Heart right ventricle (tissue), 16 donors: ENCODE measurements at regions not wholly inside any gene's neighbourhood (a gene's known extent, or its start where the extent isn't known, plus 50 kb on each side); places are given as distances from the start of the nearest gene placed in this dataset.

Experiments
- ATAC-seq, 8 donors: fragments of 200-7000 bp; cut with Tn5 transposase; one replicate each; pipeline ENCODE4 v1.9.1; 2020; ENCODE audit warnings: mild to moderate bottlenecking in 8 of 8, moderate library complexity in 8 of 8, moderate number of reproducible peaks in 1 of 8
- DNase-seq, 2 donors: peaks; one replicate each; pipeline ENCODE4 v3.0.0-alpha.2; 2020
- H3K27ac ChIP-seq, 10 donors: fragments of 200-600 bp; sonication (generic) in 2 of 10; one replicate each; pipeline versions ENCODE4 v1.5.0 to v1.8.0; 2020 to 2022; ENCODE audit warnings: mild to moderate bottlenecking in 3 of 10
- H3K27me3 ChIP-seq, 7 donors: fragments of 200-600 bp; one replicate each; pipeline ENCODE4 v1.8.0; 2021 to 2022; ENCODE audit warnings: mild to moderate bottlenecking in 2 of 7
- H3K36me3 ChIP-seq, 9 donors: fragments of 200-600 bp; sonication (generic) in 1 of 9; one replicate each; pipeline versions ENCODE4 v1.5.0 to v1.8.0; 2020 to 2022; ENCODE audit warnings: mild to moderate bottlenecking in 2 of 9
- H3K4me1 ChIP-seq, 9 donors: fragments of 200-600 bp; sonication (generic) in 1 of 9; one replicate each; pipeline versions ENCODE4 v1.5.0 to v1.8.0; 2020 to 2022; ENCODE audit warnings: mild to moderate bottlenecking in 4 of 9
- H3K4me3 ChIP-seq, 10 donors: fragments of 200-600 bp; sonication (generic) in 2 of 10; one replicate each; pipeline versions ENCODE4 v1.5.0 to v1.8.0; 2020 to 2022; ENCODE audit warnings: mild to moderate bottlenecking in 7 of 10, moderate library complexity in 2 of 10
- H3K9me3 ChIP-seq, 11 donors: fragments of 200-600 bp in 10 of 11; sonication (generic) in 2 of 11; one replicate each; pipeline versions ENCODE4 v1.5.0 to v1.8.0; 2013 to 2022; ENCODE audit warnings: mild to moderate bottlenecking in 2 of 11, control low read depth in 1 of 11, moderate library complexity in 1 of 11
- CTCF ChIP-seq, 9 donors: fragments of 200-600 bp; sonication (generic) in 2 of 9; IDR thresholded peaks; one replicate each; pipeline versions ENCODE4 v1.5.0 to v1.8.0; 2021 to 2022; ENCODE audit warnings: antibody characterized with exemption in 9 of 9, mild to moderate bottlenecking in 5 of 9, moderate library complexity in 1 of 9
- WGBS, 2 donors: extraction: QIAGEN DNeasy Blood & Tissue Kit; methylation state at CpG; one replicate each; pipeline ENCODE4 v1.1.7; 2013; ENCODE audit warnings: inconsistent platforms in 1 of 2; 5-methylcytosine and 5-hydroxymethylcytosine counted together
- intact Hi-C, 10 donors: fragments of 100-400 bp; cut with DNase I; formaldehyde crosslinking; loops; one replicate each; pipeline versions ENCODE4 v1.11.1 to v1.14.2; 2022
- donor health status: Arrhythmogenic right ventricular cardiomyopathy.
- donor health status: ischemic (EF 13 %, LVEDD 7.1; RV severe dilation, severe dysfunction).
- donor health status: healthy with polysubstance abuse.
- donor health status: DM: no; HTN: yes; CAD: no.
- donor health status: DM: no; HTN: no; CAD: no.
- donor health status: ischemic (EF 25% LVEDD 6.9; RV normal size, moderate dysfunction).
- donor health status: ischemic (EF 25% LVEDD 5.7; RV mildly dilated, moderate dysfunction).
- donor health status: healthy.
- donor health status: DM: yes; HTN: yes; CAD: no.
- donor health status: Ischemic cardiomyopathy.
- donor health status: ischemic (EF 35%, LVEDD 5.7; RV mildly dilated, moderate dysfunction).
- donor health status: nonischemic (EF 11% LVEDD 7.7; RV severe dilation, severe dysfunction).
- donor health status: DM: yes; HTN: yes; CAD: no.
- donor health status: PGD.
- donor health status: ischemic (EF 29% LVEDD 5.4; RV normal size, mild dysfunction).
- donor health status: nonischemic (EF 23%, LVEDD 6.1; RV moderate dilation, normal function).

- Histone ChIP-seq H3K9me3 (peaks cover 0 to 32% (median 5%) of the 10 kb centered on the region in 11 donors), H3K27me3 (no peaks in the 10 kb centered on the region), H3K36me3 (no peaks in the 10 kb centered on the region), H3K4me3 (no peak overlapping the region), H3K27ac (no peak overlapping the region), H3K4me1 (no peaks in the 10 kb centered on the region)
- 8 to 18% methylated on average over 2 of the region's 2 CpGs for WGBS, 2 donors
- DNase-seq (no peak), ATAC-seq (no peak)
- intact Hi-C loops = no loop called here
- no peak for TF ChIP-seq CTCF (IDR thresholded peaks at IDR 0.05)
Observed at GRCh38 chr3:110479731-110480130, 591.9 kb upstream of the NECTIN3 start.

DNA sequence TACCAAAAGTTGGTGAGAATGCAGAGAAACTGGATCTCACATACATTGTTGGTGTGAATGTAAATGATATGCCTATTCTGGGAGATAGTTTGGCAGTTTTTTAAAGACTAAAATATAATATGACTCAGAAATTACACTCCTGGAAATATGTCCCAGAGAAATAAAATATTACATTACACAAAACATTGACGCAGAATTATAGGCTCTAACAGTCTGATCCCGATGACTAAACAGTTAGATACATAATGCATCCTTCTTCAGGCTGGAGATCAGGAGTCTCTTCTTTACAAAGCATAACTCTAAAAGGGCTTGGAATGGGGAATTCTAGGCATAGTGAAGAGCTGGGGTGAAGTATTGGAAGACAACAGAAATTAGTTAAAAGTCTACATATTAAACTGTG lies 586.2 kb upstream of the NECTIN3 start:
- Histone ChIP-seq H3K27ac (no peak overlapping the region), H3K27me3 (no peaks in the 10 kb centered on the region), H3K4me1 (no peaks in the 10 kb centered on the region), H3K36me3 (no peaks in the 10 kb centered on the region), H3K9me3 (peaks cover 0 to 74% (median 22%) of the 10 kb centered on the region in 11 donors), H3K4me3 (no peak overlapping the region)
- TF ChIP-seq CTCF (IDR thresholded peaks at IDR 0.05) = no peak
- WGBS, 2 donors = 86 to 96% methylated on average over 2 of the region's 2 CpGs
- DNase-seq (no peak), ATAC-seq (no peak)
- intact Hi-C loops = no loop called here

DNA sequence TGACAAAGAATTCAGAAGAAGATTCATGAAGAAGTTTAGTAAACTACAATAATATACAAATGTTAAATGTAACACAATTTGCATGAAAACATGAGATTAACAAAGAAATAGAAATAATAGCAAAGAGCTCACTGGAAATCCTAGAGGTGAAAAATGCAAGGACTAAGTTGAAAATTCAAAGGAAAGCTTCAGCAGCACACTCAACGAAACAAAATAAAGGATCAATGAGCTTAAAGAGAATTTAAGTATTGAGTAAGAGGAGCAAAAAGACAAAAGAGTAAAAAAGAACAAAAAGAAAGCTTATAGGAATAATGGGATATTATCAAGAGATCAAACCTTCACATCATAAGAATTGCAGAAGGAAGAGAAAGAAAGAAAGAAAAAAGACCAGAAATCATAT lies 583.8 kb upstream of the NECTIN3 start:
- no peak for TF ChIP-seq CTCF (IDR thresholded peaks at IDR 0.05)
- ATAC-seq (no peak), DNase-seq (no peak)
- H3K4me3 ChIP-seq = no peak overlapping the region
- H3K27ac ChIP-seq = no peak overlapping the region
- H3K27me3 ChIP-seq = no peaks in the 10 kb centered on the region
- intact Hi-C loops = no loop called here
- H3K9me3 ChIP-seq = peaks cover 0 to 61% (median 22%) of the 10 kb centered on the region in 11 donors
- no peaks in the 10 kb centered on the region for H3K36me3 ChIP-seq
- 80 to 88% methylated on average over 1 of the region's 1 CpG for WGBS, 2 donors
- H3K4me1 ChIP-seq = no peaks in the 10 kb centered on the region

DNA sequence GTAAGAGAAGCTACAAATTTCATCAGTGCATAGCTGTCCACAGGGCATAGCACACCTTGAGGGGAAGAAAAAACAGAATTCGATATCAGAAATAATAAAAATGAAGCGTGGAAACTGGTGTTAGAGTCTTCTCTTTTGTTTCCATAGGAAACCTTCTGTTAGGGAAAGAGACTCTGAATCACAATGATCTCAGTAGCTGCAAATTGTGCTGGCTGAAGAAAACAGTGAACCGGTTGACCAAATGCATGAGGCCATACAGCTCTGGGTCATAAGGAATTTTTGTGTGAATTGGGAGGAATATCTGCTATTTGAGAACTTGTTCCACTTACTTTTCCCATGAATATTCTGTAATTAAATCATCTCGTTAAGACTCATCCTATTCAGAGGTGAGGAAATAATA lies 580.2 kb upstream of the NECTIN3 start:
- TF ChIP-seq CTCF (IDR thresholded peaks at IDR 0.05) = no peak
- H3K27ac ChIP-seq = no peak overlapping the region
- peaks cover 0 to 30% (median 11%) of the 10 kb centered on the region in 11 donors for H3K9me3 ChIP-seq
- H3K4me1 ChIP-seq = no peaks in the 10 kb centered on the region
- WGBS, 2 donors = 85% methylated on average over 4 of the region's 4 CpGs
- H3K36me3 ChIP-seq = no peaks in the 10 kb centered on the region
- H3K4me3 ChIP-seq = no peak overlapping the region
- no peak for DNase-seq
- no peak for ATAC-seq
- intact Hi-C loops = no loop called here
- H3K27me3 ChIP-seq = no peaks in the 10 kb centered on the region

DNA sequence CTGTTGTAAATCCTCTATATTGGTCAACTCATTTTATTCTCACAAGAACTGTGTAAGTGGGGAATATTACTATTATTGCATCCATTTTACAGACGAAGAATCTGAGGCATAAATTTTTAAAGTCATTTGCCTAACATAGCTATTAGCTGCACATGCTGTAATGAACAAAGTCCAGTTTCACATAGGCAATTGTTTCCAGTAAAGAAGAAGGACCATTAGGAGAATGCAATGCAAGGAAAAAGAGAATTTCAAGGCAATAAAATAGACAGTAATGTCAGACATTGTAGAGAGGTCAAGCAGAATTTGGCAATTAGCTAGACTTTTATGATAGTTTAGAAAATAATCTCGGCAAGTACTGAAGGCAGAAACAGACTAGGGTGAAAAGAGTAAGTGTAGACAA lies 578.7 kb upstream of the NECTIN3 start:
- no peak for TF ChIP-seq CTCF (IDR thresholded peaks at IDR 0.05)
- no peaks in the 10 kb centered on the region for H3K27me3 ChIP-seq
- H3K9me3 ChIP-seq = peaks cover 0 to 16% (median 8%) of the 10 kb centered on the region in 11 donors
- ATAC-seq (no peak), DNase-seq (no peak)
- WGBS, 2 donors = 68 to 77% methylated on average over 2 of the region's 2 CpGs
- intact Hi-C loops = no loop called here
- no peaks in the 10 kb centered on the region for H3K36me3 ChIP-seq
- no peak overlapping the region for H3K27ac ChIP-seq
- H3K4me3 ChIP-seq = no peak overlapping the region
- no peaks in the 10 kb centered on the region for H3K4me1 ChIP-seq
